Activated T-cell treated with anti-CD3 and anti-CD28 coated beads, Interleukin-2, amount 50 U/mL, for 24 hours (primary cell): ENCODE measurements at regions not wholly inside any gene's neighbourhood (a gene's known extent, or its start where the extent isn't known, plus 50 kb on each side); places are given as distances from the start of the nearest gene placed in this dataset.
"Not testable (repeated sequence)": the region's sequence is repeated elsewhere in the genome, so short reads cannot be mapped to it uniquely, and the experiment has no call there.

Experiments
- DNase-seq: peaks from one replicate; pipeline ENCODE4 v3.0.0-alpha.2; 2020
- H3K27ac Mint-ChIP-seq: 2 replicates; pipeline ENCODE4 v1.8.0; 2020; ENCODE audit warnings: mild to moderate bottlenecking, mixed read lengths
- H3K27me3 Mint-ChIP-seq: 2 replicates; pipeline ENCODE4 v1.8.0; 2020; ENCODE audit warnings: mixed read lengths
- H3K36me3 Mint-ChIP-seq: 2 replicates; pipeline ENCODE4 v1.8.0; 2020; ENCODE audit warnings: low read depth, mixed read lengths
- H3K4me1 Mint-ChIP-seq: 2 replicates; pipeline ENCODE4 v1.8.0; 2020; ENCODE audit warnings: low read depth, mixed read lengths
- H3K4me3 Mint-ChIP-seq: 2 replicates; pipeline ENCODE4 v1.8.0; 2020; ENCODE audit warnings: mild to moderate bottlenecking, moderate library complexity, mixed read lengths
- H3K9me3 Mint-ChIP-seq: 2 replicates; pipeline ENCODE4 v1.8.0; 2020; ENCODE audit warnings: mixed read lengths

- H3K9me3 Mint-ChIP-seq = peaks cover 13% of the 10 kb centered on the region
- no peak overlapping the region for H3K4me3 Mint-ChIP-seq
- H3K36me3 Mint-ChIP-seq = no peaks in the 10 kb centered on the region
- no peak for DNase-seq
- no peaks in the 10 kb centered on the region for H3K4me1 Mint-ChIP-seq
- H3K27ac Mint-ChIP-seq = no peak overlapping the region
- H3K27me3 Mint-ChIP-seq = no peaks in the 10 kb centered on the region
These were observed 1058.2 kb upstream of the PCDH20 start for GRCh38 chr13:62473944-62474237.

- DNase-seq = no peak
- H3K9me3 Mint-ChIP-seq = peaks cover 13% of the 10 kb centered on the region
- H3K27ac Mint-ChIP-seq = no peak overlapping the region
- H3K27me3 Mint-ChIP-seq = no peaks in the 10 kb centered on the region
- no peaks in the 10 kb centered on the region for H3K36me3 Mint-ChIP-seq
- no peak overlapping the region for H3K4me3 Mint-ChIP-seq
- H3K4me1 Mint-ChIP-seq = no peaks in the 10 kb centered on the region
These were observed 1057.7 kb upstream of the PCDH20 start for GRCh38 chr13:62473190-62473943.

GRCh38 chr13:62453761-62454160 is 1038.1 kb upstream of the PCDH20 start:
- Mint-ChIP-seq H3K4me3 (no peak overlapping the region), H3K27ac (no peak overlapping the region), H3K9me3 (peaks cover 6% of the 10 kb centered on the region), H3K27me3 (no peaks in the 10 kb centered on the region), H3K4me1 (no peaks in the 10 kb centered on the region), H3K36me3 (no peaks in the 10 kb centered on the region)
- no peak for DNase-seq

GRCh38 chr13:62450759-62451158 is 1035.1 kb upstream of the PCDH20 start:
- H3K27me3 Mint-ChIP-seq = no peaks in the 10 kb centered on the region
- peaks cover 6% of the 10 kb centered on the region for H3K9me3 Mint-ChIP-seq
- DNase-seq = no peak
- H3K27ac Mint-ChIP-seq = no peak overlapping the region
- no peak overlapping the region for H3K4me3 Mint-ChIP-seq
- no peaks in the 10 kb centered on the region for H3K4me1 Mint-ChIP-seq
- no peaks in the 10 kb centered on the region for H3K36me3 Mint-ChIP-seq

- H3K9me3 Mint-ChIP-seq = not testable (repeated sequence)
These were observed 1032.2 kb upstream of the PCDH20 start for GRCh38 chr13:62447771-62448382.

GRCh38 chr13:62444805-62445204 is 1029.2 kb upstream of the PCDH20 start:
- no peaks in the 10 kb centered on the region for H3K27me3 Mint-ChIP-seq
- H3K9me3 Mint-ChIP-seq = peaks cover 2% of the 10 kb centered on the region
- no peak overlapping the region for H3K27ac Mint-ChIP-seq
- H3K36me3 Mint-ChIP-seq = no peaks in the 10 kb centered on the region
- no peak for DNase-seq
- no peaks in the 10 kb centered on the region for H3K4me1 Mint-ChIP-seq
- H3K4me3 Mint-ChIP-seq = no peak overlapping the region

More at GRCh38 chr13:62447771-62448382, 1032.2 kb upstream of the PCDH20 start:
- not testable (repeated sequence) for H3K27ac Mint-ChIP-seq, DNase-seq, H3K27me3 Mint-ChIP-seq, H3K4me1 Mint-ChIP-seq, H3K36me3 Mint-ChIP-seq, H3K4me3 Mint-ChIP-seq

GRCh38 chr13:62434081-62434480 is 1018.4 kb upstream of the PCDH20 start:
- Mint-ChIP-seq H3K27ac (no peak overlapping the region), H3K4me1 (no peaks in the 10 kb centered on the region), H3K4me3 (no peak overlapping the region), H3K27me3 (no peaks in the 10 kb centered on the region), H3K36me3 (no peaks in the 10 kb centered on the region), H3K9me3 (peaks cover 25% of the 10 kb centered on the region)
- no peak for DNase-seq

- Mint-ChIP-seq H3K4me3 (no peak overlapping the region), H3K4me1 (no peaks in the 10 kb centered on the region), H3K27me3 (no peaks in the 10 kb centered on the region), H3K27ac (no peak overlapping the region), H3K36me3 (no peaks in the 10 kb centered on the region), H3K9me3 (peaks cover 20% of the 10 kb centered on the region)
- no peak for DNase-seq
These were observed 1018.0 kb upstream of the PCDH20 start for GRCh38 chr13:62433660-62434059.

GRCh38 chr13:62432906-62433305 is 1017.3 kb upstream of the PCDH20 start:
- DNase-seq = no peak
- Mint-ChIP-seq H3K27ac (no peak overlapping the region), H3K27me3 (no peaks in the 10 kb centered on the region), H3K4me1 (no peaks in the 10 kb centered on the region), H3K9me3 (peaks cover 20% of the 10 kb centered on the region), H3K36me3 (no peaks in the 10 kb centered on the region), H3K4me3 (no peak overlapping the region)

- peaks cover 15% of the 10 kb centered on the region for H3K9me3 Mint-ChIP-seq
- H3K27me3 Mint-ChIP-seq = no peaks in the 10 kb centered on the region
- H3K4me3 Mint-ChIP-seq = no peak overlapping the region
- DNase-seq = no peak
- H3K27ac Mint-ChIP-seq = no peak overlapping the region
- H3K4me1 Mint-ChIP-seq = no peaks in the 10 kb centered on the region
- H3K36me3 Mint-ChIP-seq = no peaks in the 10 kb centered on the region
These were observed 1016.6 kb upstream of the PCDH20 start for GRCh38 chr13:62432295-62432694.

GRCh38 chr13:62431852-62432251 is 1016.2 kb upstream of the PCDH20 start:
- Mint-ChIP-seq H3K36me3 (no peaks in the 10 kb centered on the region), H3K27ac (no peak overlapping the region), H3K9me3 (peaks cover 13% of the 10 kb centered on the region), H3K4me1 (no peaks in the 10 kb centered on the region), H3K4me3 (no peak overlapping the region), H3K27me3 (no peaks in the 10 kb centered on the region)
- no peak for DNase-seq

- H3K27me3 Mint-ChIP-seq = no peaks in the 10 kb centered on the region
- peaks cover 9% of the 10 kb centered on the region for H3K9me3 Mint-ChIP-seq
- no peak overlapping the region for H3K27ac Mint-ChIP-seq
These were observed 1003.2 kb upstream of the PCDH20 start for GRCh38 chr13:62418872-62419271.

GRCh38 chr13:62418376-62418775 is 1002.7 kb upstream of the PCDH20 start:
- Mint-ChIP-seq H3K27me3 (no peaks in the 10 kb centered on the region), H3K4me3 (no peak overlapping the region), H3K27ac (no peak overlapping the region), H3K36me3 (no peaks in the 10 kb centered on the region), H3K9me3 (peaks cover 9% of the 10 kb centered on the region), H3K4me1 (no peaks in the 10 kb centered on the region)
- no peak for DNase-seq

More at GRCh38 chr13:62418872-62419271, 1003.2 kb upstream of the PCDH20 start:
- no peaks in the 10 kb centered on the region for H3K4me1 Mint-ChIP-seq
- no peaks in the 10 kb centered on the region for H3K36me3 Mint-ChIP-seq
- DNase-seq = no peak
- H3K4me3 Mint-ChIP-seq = no peak overlapping the region

- no peak overlapping the region for H3K4me3 Mint-ChIP-seq
- no peak overlapping the region for H3K27ac Mint-ChIP-seq
- H3K36me3 Mint-ChIP-seq = no peaks in the 10 kb centered on the region
- no peak for DNase-seq
- no peaks in the 10 kb centered on the region for H3K4me1 Mint-ChIP-seq
- no peaks in the 10 kb centered on the region for H3K27me3 Mint-ChIP-seq
- H3K9me3 Mint-ChIP-seq = peaks cover 13% of the 10 kb centered on the region
These were observed 992.2 kb upstream of the PCDH20 start for GRCh38 chr13:62407871-62408270.

- H3K4me3 Mint-ChIP-seq = no peak overlapping the region
- H3K4me1 Mint-ChIP-seq = no peaks in the 10 kb centered on the region
- H3K36me3 Mint-ChIP-seq = no peaks in the 10 kb centered on the region
- no peak for DNase-seq
- peaks cover 11% of the 10 kb centered on the region for H3K9me3 Mint-ChIP-seq
- H3K27ac Mint-ChIP-seq = no peak overlapping the region
- no peaks in the 10 kb centered on the region for H3K27me3 Mint-ChIP-seq
These were observed 972.9 kb upstream of the PCDH20 start for GRCh38 chr13:62388515-62388914.
